Cardiac muscle cell (in vitro differentiated cells and primary cell): ENCODE measurements at regions not wholly inside any gene's neighbourhood (a gene's known extent, or its start where the extent isn't known, plus 50 kb on each side); places are given as distances from the start of the nearest gene placed in this dataset.

Experiments used
- DNase-seq, 2 donors: peaks; one replicate each; pipeline versions ENCODE4 v3.0.0 to v3.0.0-alpha.2; 2010 to 2017; ENCODE audit warnings: low read depth in 1 of 2, low spot score in 1 of 2
- H3K27ac ChIP-seq: fragments of 200-600 bp; sonication (generic); 2 replicates; pipeline ENCODE4 v1.5.1; 2016
- H3K27me3 ChIP-seq: fragments of 200-600 bp; sonication (generic); 2 replicates; pipeline ENCODE4 v1.6.0; 2016; ENCODE audit warnings: control low read depth
- H3K36me3 ChIP-seq: fragments of 200-600 bp; sonication (generic); 2 replicates; pipeline ENCODE4 v1.5.1; 2016; ENCODE audit warnings: control low read depth
- H3K4me1 ChIP-seq: fragments of 200-600 bp; sonication (generic); 2 replicates; pipeline ENCODE4 v1.8.1; 2017; ENCODE audit warnings: low read depth, mild to moderate bottlenecking, mixed run types
- H3K4me3 ChIP-seq: fragments of 200-600 bp; sonication (generic); 2 replicates; pipeline ENCODE4 v1.5.1; 2016; ENCODE audit warnings: mild to moderate bottlenecking
- H3K9me3 ChIP-seq: fragments of 200-600 bp; sonication (generic); 2 replicates; pipeline ENCODE4 v1.5.1; 2017; ENCODE audit warnings: low read depth, mild to moderate bottlenecking, control low read depth
- CTCF ChIP-seq: IDR thresholded peaks from 2 replicates; pipeline ENCODE4 v1.5.1; 2012; ENCODE audit warnings: low read depth, mild to moderate bottlenecking, low read length

DNA sequence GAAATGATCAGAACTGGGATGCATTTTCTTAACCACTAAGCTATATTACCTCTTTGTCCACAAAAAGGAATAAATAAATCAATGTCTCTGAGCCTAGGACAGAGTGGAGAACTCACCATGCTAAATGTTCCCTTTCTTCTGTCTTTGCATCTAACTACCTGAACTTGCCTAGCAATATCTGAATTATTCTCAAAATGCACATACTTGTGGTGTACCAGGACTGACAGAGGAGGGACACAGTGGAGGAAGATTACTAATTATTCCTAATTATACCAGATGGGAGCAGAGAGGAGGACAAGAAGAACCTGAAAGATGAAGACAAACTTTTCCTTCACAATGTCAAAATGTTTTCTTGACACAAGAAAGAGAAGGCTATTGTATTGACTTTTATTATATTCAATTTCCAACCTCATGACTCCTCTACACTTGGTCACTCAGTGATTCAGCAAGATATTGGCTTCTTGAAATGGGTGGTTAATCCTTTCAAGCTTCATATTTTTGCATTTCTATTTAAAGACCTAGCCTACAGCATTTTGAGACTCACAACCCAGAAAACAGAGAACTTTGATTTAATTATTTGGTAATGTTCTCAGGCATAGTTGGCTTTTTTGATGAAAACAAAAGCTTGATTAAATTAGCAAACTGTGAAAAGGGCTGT lies 117.2 kb upstream of the LRFN5 start:
- no peak for DNase-seq
- H3K4me1 ChIP-seq, result no peaks in the 10 kb centered on the region
- H3K4me3 ChIP-seq, result no peak overlapping the region
- no peaks in the 10 kb centered on the region for H3K27me3 ChIP-seq
- H3K36me3 ChIP-seq, result no peaks in the 10 kb centered on the region
- no peak overlapping the region for H3K27ac ChIP-seq
- TF ChIP-seq CTCF, result no peak
- no peaks in the 10 kb centered on the region for H3K9me3 ChIP-seq

GRCh38 chr14:41488401-41488800 lies 118.3 kb upstream of the LRFN5 start:
- Histone ChIP-seq H3K36me3 (no peaks in the 10 kb centered on the region), H3K27ac (no peak overlapping the region), H3K9me3 (no peaks in the 10 kb centered on the region), H3K4me3 (no peak overlapping the region), H3K4me1 (no peaks in the 10 kb centered on the region), H3K27me3 (no peaks in the 10 kb centered on the region)
- TF ChIP-seq CTCF, result no peak
- no peak for DNase-seq

- Histone ChIP-seq H3K27me3 (no peaks in the 10 kb centered on the region), H3K9me3 (no peaks in the 10 kb centered on the region), H3K27ac (no peak overlapping the region), H3K4me1 (no peaks in the 10 kb centered on the region), H3K36me3 (no peaks in the 10 kb centered on the region), H3K4me3 (no peak overlapping the region)
- no peak for TF ChIP-seq CTCF
- DNase-seq, result peak in 1 of 2 donors; percentile 27
Measured at GRCh38 chr14:41482861-41483260, 123.8 kb upstream of the LRFN5 start.

- Histone ChIP-seq H3K27me3 (no peaks in the 10 kb centered on the region), H3K9me3 (no peaks in the 10 kb centered on the region), H3K4me3 (no peak overlapping the region), H3K4me1 (no peaks in the 10 kb centered on the region), H3K27ac (no peak overlapping the region), H3K36me3 (no peaks in the 10 kb centered on the region)
- no peak for TF ChIP-seq CTCF
- peak in 1 of 2 donors; percentile 7 for DNase-seq
Measured at GRCh38 chr14:41476526-41476925, 130.2 kb upstream of the LRFN5 start.

DNA sequence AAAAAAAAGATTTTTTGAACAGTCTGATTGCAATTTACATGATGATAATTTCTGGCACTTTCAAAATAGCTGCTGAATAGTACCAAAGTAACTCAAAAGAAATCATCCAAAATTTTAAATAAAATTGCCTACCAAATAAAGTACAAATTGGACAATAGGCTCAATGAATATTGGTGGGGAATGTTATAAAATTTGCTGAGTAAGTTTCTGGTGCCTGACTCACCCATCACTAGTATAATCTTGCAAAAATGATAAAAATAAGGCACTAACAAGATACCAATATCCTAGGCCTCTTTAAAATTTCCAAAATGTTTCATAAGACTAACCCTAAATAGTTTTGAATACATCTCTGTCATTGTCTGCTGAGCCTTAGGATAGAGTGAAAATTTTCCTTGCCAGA lies 145.3 kb upstream of the LRFN5 start:
- no peak overlapping the region for H3K27ac ChIP-seq
- H3K4me1 ChIP-seq, result no peaks in the 10 kb centered on the region
- no peaks in the 10 kb centered on the region for H3K27me3 ChIP-seq
- H3K9me3 ChIP-seq, result no peaks in the 10 kb centered on the region
- no peak for TF ChIP-seq CTCF
- no peaks in the 10 kb centered on the region for H3K36me3 ChIP-seq
- no peak for DNase-seq
- H3K4me3 ChIP-seq, result no peak overlapping the region
